ENCODE measurements at regions not wholly inside any gene's neighbourhood (a gene's known extent, or its start where the extent isn't known, plus 50 kb on each side); places are given as distances from the start of the nearest gene placed in this dataset.

DNA sequence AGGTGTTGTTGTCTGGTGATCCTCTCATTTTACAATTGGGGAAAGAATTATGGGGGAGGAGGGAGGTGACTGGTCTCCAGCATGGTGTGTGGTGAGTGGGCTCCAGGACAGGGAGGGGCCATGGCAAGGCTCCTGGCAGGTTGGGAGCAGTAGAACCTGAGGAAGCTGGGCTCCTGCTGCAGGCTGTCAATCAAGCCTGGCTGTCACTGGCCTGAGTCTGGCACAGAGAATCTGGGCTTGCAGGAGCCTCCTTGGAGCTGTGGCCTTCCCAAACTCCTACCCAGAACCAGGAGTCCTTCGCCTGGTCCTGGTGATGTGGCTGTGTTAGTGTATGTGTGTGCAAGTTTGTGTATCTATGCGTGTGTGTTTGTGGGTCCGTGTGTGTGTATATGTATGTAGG lies 131.9 kb upstream of the CSF3R start:
- no peak for TF ChIP-seq POLR2A (IDR thresholded peaks at IDR 0.05; ENCODE audit: control extremely low read depth in 1 of 2, low read depth in 2 of 2, low read length in 2 of 2)
- TF ChIP-seq, protein P1, sequence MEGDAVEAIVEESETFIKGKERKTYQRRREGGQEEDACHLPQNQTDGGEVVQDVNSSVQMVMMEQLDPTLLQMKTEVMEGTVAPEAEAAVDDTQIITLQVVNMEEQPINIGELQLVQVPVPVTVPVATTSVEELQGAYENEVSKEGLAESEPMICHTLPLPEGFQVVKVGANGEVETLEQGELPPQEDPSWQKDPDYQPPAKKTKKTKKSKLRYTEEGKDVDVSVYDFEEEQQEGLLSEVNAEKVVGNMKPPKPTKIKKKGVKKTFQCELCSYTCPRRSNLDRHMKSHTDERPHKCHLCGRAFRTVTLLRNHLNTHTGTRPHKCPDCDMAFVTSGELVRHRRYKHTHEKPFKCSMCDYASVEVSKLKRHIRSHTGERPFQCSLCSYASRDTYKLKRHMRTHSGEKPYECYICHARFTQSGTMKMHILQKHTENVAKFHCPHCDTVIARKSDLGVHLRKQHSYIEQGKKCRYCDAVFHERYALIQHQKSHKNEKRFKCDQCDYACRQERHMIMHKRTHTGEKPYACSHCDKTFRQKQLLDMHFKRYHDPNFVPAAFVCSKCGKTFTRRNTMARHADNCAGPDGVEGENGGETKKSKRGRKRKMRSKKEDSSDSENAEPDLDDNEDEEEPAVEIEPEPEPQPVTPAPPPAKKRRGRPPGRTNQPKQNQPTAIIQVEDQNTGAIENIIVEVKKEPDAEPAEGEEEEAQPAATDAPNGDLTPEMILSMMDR (IDR thresholded peaks at IDR 0.05; ENCODE audit: control extremely low read depth in 1 of 3, insufficient read depth in 1 of 3, low read depth in 1 of 3, low read length in 3 of 3), result no peak
- TF ChIP-seq, protein P2, sequence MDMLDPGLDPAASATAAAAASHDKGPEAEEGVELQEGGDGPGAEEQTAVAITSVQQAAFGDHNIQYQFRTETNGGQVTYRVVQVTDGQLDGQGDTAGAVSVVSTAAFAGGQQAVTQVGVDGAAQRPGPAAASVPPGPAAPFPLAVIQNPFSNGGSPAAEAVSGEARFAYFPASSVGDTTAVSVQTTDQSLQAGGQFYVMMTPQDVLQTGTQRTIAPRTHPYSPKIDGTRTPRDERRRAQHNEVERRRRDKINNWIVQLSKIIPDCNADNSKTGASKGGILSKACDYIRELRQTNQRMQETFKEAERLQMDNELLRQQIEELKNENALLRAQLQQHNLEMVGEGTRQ (IDR thresholded peaks at IDR 0.05; ENCODE audit: low read length), result no peak
- no peak for TF ChIP-seq JUND (IDR thresholded peaks at IDR 0.05; ENCODE audit: low read length)
- TF ChIP-seq RFX5 (IDR thresholded peaks at IDR 0.05; ENCODE audit: borderline replicate concordance, low read depth, low read length), result no peak
- TF ChIP-seq ZNF274 (IDR thresholded peaks at IDR 0.05; ENCODE audit: borderline replicate concordance, extremely low read depth, low read length), result no peak
- TF ChIP-seq CBX8 (IDR thresholded peaks at IDR 0.05; ENCODE audit: borderline replicate concordance, low read depth, low read length), result no peak
- no peak for TF ChIP-seq BACH1 (IDR thresholded peaks at IDR 0.05; ENCODE audit: low read length)
- no peak for TF ChIP-seq KDM1A (IDR thresholded peaks at IDR 0.05; ENCODE audit: borderline replicate concordance, low read length)
- TF ChIP-seq GABPA (IDR thresholded peaks at IDR 0.05; ENCODE audit: borderline replicate concordance, insufficient read depth, low read length), result no peak
- no peak for TF ChIP-seq EGR1 (IDR thresholded peaks at IDR 0.05; ENCODE audit: borderline replicate concordance, low read depth, low read length)
- TF ChIP-seq SIX5 (IDR thresholded peaks at IDR 0.05; ENCODE audit: low read depth, low read length), result no peak
- TF ChIP-seq EP300 (IDR thresholded peaks at IDR 0.05; ENCODE audit: borderline replicate concordance in 1 of 2, low read depth in 2 of 2, low read length in 2 of 2), result no peak
- no peak for TF ChIP-seq POLR2AphosphoS5 (IDR thresholded peaks at IDR 0.05; ENCODE audit: low read depth, low read length)

Measured in H1 (cell line).